Suprapubic skin (tissue), 4 donors: ENCODE measurements at regions not wholly inside any gene's neighbourhood (a gene's known extent, or its start where the extent isn't known, plus 50 kb on each side); places are given as distances from the start of the nearest gene placed in this dataset.

ENCODE experiments used
- DNase-seq, 2 donors: peaks; one replicate each; pipeline ENCODE4 v3.0.0-alpha.2; 2019; ENCODE audit warnings: low spot score in 2 of 2
- H3K27ac ChIP-seq: fragments of 200-600 bp; sonication (generic); one replicate; pipeline ENCODE4 v1.5.1; 2019
- H3K27me3 ChIP-seq: fragments of 200-600 bp; sonication (generic); one replicate; pipeline ENCODE4 v1.5.1; 2019
- H3K36me3 ChIP-seq: fragments of 200-600 bp; sonication (generic); one replicate; pipeline ENCODE4 v1.5.1; 2019
- H3K4me1 ChIP-seq: fragments of 200-600 bp; sonication (generic); one replicate; pipeline ENCODE4 v1.5.1; 2019
- H3K4me3 ChIP-seq: fragments of 200-600 bp; sonication (generic); one replicate; pipeline ENCODE4 v1.5.1; 2019; ENCODE audit warnings: mild to moderate bottlenecking
- H3K9me3 ChIP-seq: fragments of 200-600 bp; sonication (generic); one replicate; pipeline ENCODE4 v1.5.1; 2019
- EP300 ChIP-seq: sonication (generic); formaldehyde crosslinking; IDR thresholded peaks from one replicate; pipeline ENCODE4 v1.6.1; 2017; ENCODE audit warnings: antibody characterized with exemption
- POLR2A ChIP-seq, 2 donors: fragments of 450-650 bp; IDR thresholded peaks; one replicate each; pipeline ENCODE4 v1.6.1; 2017; ENCODE audit warnings: antibody characterized with exemption in 2 of 2, mild to moderate bottlenecking in 2 of 2, moderate library complexity in 2 of 2
- POLR2AphosphoS5 ChIP-seq, 3 donors: sonication (generic); formaldehyde crosslinking; IDR thresholded peaks; one replicate each; pipeline ENCODE4 v1.6.1; 2017; ENCODE audit warnings: antibody characterized with exemption in 3 of 3
- WGBS: methylation state at CpG from one replicate; pipeline ENCODE4 v1.1.5; 2018; 5-methylcytosine and 5-hydroxymethylcytosine counted together
- TF ChIP-seq, protein P1 (sequence below), 2 donors: fragments of 200-600 bp in 1 of 2; fragments of 450-650 bp in 1 of 2; sonication (generic) in 1 of 2; IDR thresholded peaks; one replicate each; pipeline ENCODE4 v1.5.1; 2016 to 2019; ENCODE audit warnings: antibody characterized with exemption in 2 of 2, mild to moderate bottlenecking in 1 of 2, moderate library complexity in 1 of 2

GRCh38 chrX:122868631-122869030, 315.4 kb upstream of the GRIA3 start:
- Histone ChIP-seq H3K36me3 (no peaks in the 10 kb centered on the region), H3K4me1 (no peaks in the 10 kb centered on the region), H3K9me3 (no peaks in the 10 kb centered on the region), H3K27me3 (no peaks in the 10 kb centered on the region), H3K27ac (no peak overlapping the region), H3K4me3 (no peak overlapping the region)
- WGBS = 57% methylated on average over 1 of the region's 1 CpG
- TF ChIP-seq EP300 = no peak
- TF ChIP-seq POLR2A (IDR thresholded peaks at IDR 0.05) = no peak
- no peak for TF ChIP-seq POLR2AphosphoS5 (IDR thresholded peaks at IDR 0.05)
- DNase-seq = no peak

- 59% methylated on average over 4 of the region's 4 CpGs for WGBS
- H3K4me1 ChIP-seq = no peaks in the 10 kb centered on the region
- TF ChIP-seq POLR2AphosphoS5 (IDR thresholded peaks at IDR 0.05) (no peak), POLR2A (IDR thresholded peaks at IDR 0.05) (no peak), EP300 (no peak)
- TF ChIP-seq, protein P1, sequence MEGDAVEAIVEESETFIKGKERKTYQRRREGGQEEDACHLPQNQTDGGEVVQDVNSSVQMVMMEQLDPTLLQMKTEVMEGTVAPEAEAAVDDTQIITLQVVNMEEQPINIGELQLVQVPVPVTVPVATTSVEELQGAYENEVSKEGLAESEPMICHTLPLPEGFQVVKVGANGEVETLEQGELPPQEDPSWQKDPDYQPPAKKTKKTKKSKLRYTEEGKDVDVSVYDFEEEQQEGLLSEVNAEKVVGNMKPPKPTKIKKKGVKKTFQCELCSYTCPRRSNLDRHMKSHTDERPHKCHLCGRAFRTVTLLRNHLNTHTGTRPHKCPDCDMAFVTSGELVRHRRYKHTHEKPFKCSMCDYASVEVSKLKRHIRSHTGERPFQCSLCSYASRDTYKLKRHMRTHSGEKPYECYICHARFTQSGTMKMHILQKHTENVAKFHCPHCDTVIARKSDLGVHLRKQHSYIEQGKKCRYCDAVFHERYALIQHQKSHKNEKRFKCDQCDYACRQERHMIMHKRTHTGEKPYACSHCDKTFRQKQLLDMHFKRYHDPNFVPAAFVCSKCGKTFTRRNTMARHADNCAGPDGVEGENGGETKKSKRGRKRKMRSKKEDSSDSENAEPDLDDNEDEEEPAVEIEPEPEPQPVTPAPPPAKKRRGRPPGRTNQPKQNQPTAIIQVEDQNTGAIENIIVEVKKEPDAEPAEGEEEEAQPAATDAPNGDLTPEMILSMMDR (IDR thresholded peaks at IDR 0.05) = no peak
- no peak for DNase-seq
- H3K36me3 ChIP-seq = no peaks in the 10 kb centered on the region
- H3K27ac ChIP-seq = no peak overlapping the region
- H3K27me3 ChIP-seq = no peaks in the 10 kb centered on the region
- H3K9me3 ChIP-seq = no peaks in the 10 kb centered on the region
- no peak overlapping the region for H3K4me3 ChIP-seq
Measured at GRCh38 chrX:122869171-122869570, 314.9 kb upstream of the GRIA3 start.

DNA sequence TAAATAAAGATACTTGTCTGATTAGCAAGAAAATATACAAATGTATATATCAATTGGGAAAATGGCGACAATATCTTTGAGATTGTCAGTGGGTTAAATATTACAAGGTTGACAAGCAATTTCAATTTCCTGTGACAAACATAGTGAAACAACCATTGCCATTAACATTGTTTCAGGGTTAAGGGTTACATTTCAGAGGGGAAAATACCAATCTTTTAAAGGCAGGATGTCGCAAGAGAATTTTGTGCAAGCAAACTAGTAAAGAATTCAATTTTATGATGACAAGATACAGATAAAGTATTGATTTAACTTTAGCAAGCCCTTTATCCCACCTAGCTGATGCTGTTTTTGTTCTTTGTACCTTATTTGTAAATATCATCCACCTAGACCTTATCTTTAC, 305.8 kb upstream of the GRIA3 start:
- Histone ChIP-seq H3K4me3 (no peak overlapping the region), H3K27me3 (no peaks in the 10 kb centered on the region), H3K27ac (no peak overlapping the region), H3K9me3 (no peaks in the 10 kb centered on the region), H3K4me1 (no peaks in the 10 kb centered on the region), H3K36me3 (no peaks in the 10 kb centered on the region)
- 84% methylated on average over 2 of the region's 2 CpGs for WGBS
- TF ChIP-seq EP300 = no peak
- no peak for TF ChIP-seq POLR2AphosphoS5 (IDR thresholded peaks at IDR 0.05)
- TF ChIP-seq POLR2A (IDR thresholded peaks at IDR 0.05) = no peak
- TF ChIP-seq, protein P1 (IDR thresholded peaks at IDR 0.05) = no peak
- DNase-seq = no peak

GRCh38 chrX:122880952-122881351, 303.1 kb upstream of the GRIA3 start:
- WGBS = 73% methylated on average over 3 of the region's 3 CpGs
- DNase-seq = no peak
- TF ChIP-seq EP300 (no peak), POLR2A (IDR thresholded peaks at IDR 0.05) (no peak)
- TF ChIP-seq, protein P1 (IDR thresholded peaks at IDR 0.05) = no peak
- Histone ChIP-seq H3K36me3 (no peaks in the 10 kb centered on the region), H3K27ac (no peak overlapping the region), H3K4me3 (no peak overlapping the region), H3K4me1 (no peaks in the 10 kb centered on the region), H3K9me3 (no peaks in the 10 kb centered on the region), H3K27me3 (no peaks in the 10 kb centered on the region)

GRCh38 chrX:122890729-122891128, 293.3 kb upstream of the GRIA3 start:
- H3K4me3 ChIP-seq = no peak overlapping the region
- no peaks in the 10 kb centered on the region for H3K27me3 ChIP-seq
- no peaks in the 10 kb centered on the region for H3K9me3 ChIP-seq
- TF ChIP-seq POLR2A (IDR thresholded peaks at IDR 0.05) = no peak
- TF ChIP-seq, protein P1 (IDR thresholded peaks at IDR 0.05) = no peak
- TF ChIP-seq POLR2AphosphoS5 (IDR thresholded peaks at IDR 0.05) = no peak
- TF ChIP-seq EP300 = no peak
- DNase-seq = no peak
- no peaks in the 10 kb centered on the region for H3K36me3 ChIP-seq
- no peak overlapping the region for H3K27ac ChIP-seq
- H3K4me1 ChIP-seq = no peaks in the 10 kb centered on the region

DNA sequence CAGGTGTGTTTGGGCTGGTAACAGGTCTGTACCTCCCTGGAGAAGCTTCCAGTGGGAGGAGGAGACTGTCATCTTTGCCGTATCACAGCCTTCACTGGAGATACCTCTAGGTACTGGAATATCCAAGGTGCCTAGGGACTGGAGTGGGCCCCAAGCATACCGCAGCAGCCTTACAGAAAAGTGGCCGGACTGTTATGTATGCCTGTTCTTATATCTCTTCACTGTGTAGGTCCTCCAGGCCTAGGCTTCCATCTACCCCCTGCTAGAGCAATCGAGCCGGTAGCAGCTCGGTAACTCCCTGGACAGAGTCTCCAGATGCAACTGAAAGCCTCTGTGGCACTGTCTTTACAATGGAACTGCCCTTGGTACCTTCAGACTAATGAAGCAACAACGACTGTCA, 277.4 kb upstream of the GRIA3 start:
- DNase-seq = no peak
- TF ChIP-seq EP300 (no peak), POLR2A (IDR thresholded peaks at IDR 0.05) (no peak), POLR2AphosphoS5 (IDR thresholded peaks at IDR 0.05) (no peak)
- TF ChIP-seq, protein P1 (IDR thresholded peaks at IDR 0.05) = no peak
- H3K9me3 ChIP-seq = no peaks in the 10 kb centered on the region
- H3K27me3 ChIP-seq = no peaks in the 10 kb centered on the region
- H3K4me3 ChIP-seq = no peak overlapping the region
- H3K27ac ChIP-seq = no peak overlapping the region
- WGBS = 40% methylated on average over 2 of the region's 7 CpGs
- no peaks in the 10 kb centered on the region for H3K4me1 ChIP-seq
- no peaks in the 10 kb centered on the region for H3K36me3 ChIP-seq
